ENCODE measurements at regions not wholly inside any gene's neighbourhood (a gene's known extent, or its start where the extent isn't known, plus 50 kb on each side); places are given as distances from the start of the nearest gene placed in this dataset.

DNA sequence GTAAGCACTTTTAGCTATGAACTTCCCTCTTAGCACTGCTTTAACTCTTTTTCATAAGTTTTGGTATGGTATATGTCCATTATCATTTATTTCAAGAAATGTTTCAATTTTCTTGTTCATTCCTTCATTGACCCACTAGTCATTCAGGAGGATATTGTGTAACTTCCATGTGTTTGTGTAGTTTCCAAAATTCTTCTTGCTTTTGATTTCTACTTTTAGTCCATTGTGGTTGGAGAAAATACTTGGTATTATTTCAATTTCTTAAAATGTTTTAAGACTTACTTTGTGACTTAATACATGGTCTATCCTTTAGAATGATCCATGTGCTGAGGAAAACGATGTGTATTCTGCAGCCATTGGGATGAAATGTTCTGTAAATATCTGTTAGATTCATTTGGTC lies 176.5 kb downstream of the CENPW start:
- TF ChIP-seq, protein P1, sequence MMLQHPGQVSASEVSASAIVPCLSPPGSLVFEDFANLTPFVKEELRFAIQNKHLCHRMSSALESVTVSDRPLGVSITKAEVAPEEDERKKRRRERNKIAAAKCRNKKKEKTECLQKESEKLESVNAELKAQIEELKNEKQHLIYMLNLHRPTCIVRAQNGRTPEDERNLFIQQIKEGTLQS (CRISPR knock-in tag; conservative IDR thresholded peaks at IDR 0.05) = no peak
- TF ChIP-seq, protein P2, sequence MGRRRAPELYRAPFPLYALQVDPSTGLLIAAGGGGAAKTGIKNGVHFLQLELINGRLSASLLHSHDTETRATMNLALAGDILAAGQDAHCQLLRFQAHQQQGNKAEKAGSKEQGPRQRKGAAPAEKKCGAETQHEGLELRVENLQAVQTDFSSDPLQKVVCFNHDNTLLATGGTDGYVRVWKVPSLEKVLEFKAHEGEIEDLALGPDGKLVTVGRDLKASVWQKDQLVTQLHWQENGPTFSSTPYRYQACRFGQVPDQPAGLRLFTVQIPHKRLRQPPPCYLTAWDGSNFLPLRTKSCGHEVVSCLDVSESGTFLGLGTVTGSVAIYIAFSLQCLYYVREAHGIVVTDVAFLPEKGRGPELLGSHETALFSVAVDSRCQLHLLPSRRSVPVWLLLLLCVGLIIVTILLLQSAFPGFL (CRISPR knock-in tag; IDR thresholded peaks at IDR 0.05; ENCODE audit: borderline replicate concordance) = no peak
- TF ChIP-seq NR3C1 (CRISPR knock-in tag; conservative IDR thresholded peaks at IDR 0.05; ENCODE audit: low read depth) (no peak), ETV6 (CRISPR knock-in tag; IDR thresholded peaks at IDR 0.05) (no peak), ESRRA (CRISPR knock-in tag; IDR thresholded peaks at IDR 0.05; ENCODE audit: borderline replicate concordance) (no peak), SMAD3 (CRISPR knock-in tag; IDR thresholded peaks at IDR 0.05; ENCODE audit: borderline replicate concordance) (no peak), ZBTB21 (CRISPR knock-in tag; IDR thresholded peaks at IDR 0.05; ENCODE audit: borderline replicate concordance) (no peak), CREB1 (CRISPR knock-in tag; IDR thresholded peaks at IDR 0.05) (no peak), TEAD4 (CRISPR knock-in tag; IDR thresholded peaks at IDR 0.05) (no peak), KAT7 (CRISPR knock-in tag; IDR thresholded peaks at IDR 0.05; ENCODE audit: borderline replicate concordance) (no peak), NR2C2 (CRISPR knock-in tag; IDR thresholded peaks at IDR 0.05) (no peak)
- TF ChIP-seq, protein P3, sequence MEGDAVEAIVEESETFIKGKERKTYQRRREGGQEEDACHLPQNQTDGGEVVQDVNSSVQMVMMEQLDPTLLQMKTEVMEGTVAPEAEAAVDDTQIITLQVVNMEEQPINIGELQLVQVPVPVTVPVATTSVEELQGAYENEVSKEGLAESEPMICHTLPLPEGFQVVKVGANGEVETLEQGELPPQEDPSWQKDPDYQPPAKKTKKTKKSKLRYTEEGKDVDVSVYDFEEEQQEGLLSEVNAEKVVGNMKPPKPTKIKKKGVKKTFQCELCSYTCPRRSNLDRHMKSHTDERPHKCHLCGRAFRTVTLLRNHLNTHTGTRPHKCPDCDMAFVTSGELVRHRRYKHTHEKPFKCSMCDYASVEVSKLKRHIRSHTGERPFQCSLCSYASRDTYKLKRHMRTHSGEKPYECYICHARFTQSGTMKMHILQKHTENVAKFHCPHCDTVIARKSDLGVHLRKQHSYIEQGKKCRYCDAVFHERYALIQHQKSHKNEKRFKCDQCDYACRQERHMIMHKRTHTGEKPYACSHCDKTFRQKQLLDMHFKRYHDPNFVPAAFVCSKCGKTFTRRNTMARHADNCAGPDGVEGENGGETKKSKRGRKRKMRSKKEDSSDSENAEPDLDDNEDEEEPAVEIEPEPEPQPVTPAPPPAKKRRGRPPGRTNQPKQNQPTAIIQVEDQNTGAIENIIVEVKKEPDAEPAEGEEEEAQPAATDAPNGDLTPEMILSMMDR (IDR thresholded peaks at IDR 0.05) = no peak
- TF ChIP-seq, protein P4, sequence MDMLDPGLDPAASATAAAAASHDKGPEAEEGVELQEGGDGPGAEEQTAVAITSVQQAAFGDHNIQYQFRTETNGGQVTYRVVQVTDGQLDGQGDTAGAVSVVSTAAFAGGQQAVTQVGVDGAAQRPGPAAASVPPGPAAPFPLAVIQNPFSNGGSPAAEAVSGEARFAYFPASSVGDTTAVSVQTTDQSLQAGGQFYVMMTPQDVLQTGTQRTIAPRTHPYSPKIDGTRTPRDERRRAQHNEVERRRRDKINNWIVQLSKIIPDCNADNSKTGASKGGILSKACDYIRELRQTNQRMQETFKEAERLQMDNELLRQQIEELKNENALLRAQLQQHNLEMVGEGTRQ (CRISPR knock-in tag; IDR thresholded peaks at IDR 0.05) = no peak

Measured in WTC11 (cell line).